ENCODE measurements at regions not wholly inside any gene's neighbourhood (a gene's known extent, or its start where the extent isn't known, plus 50 kb on each side); places are given as distances from the start of the nearest gene placed in this dataset.

- intact Hi-C loops (cut with micrococcal nuclease), result no loop called here
- Mint-ChIP-seq H3K27me3 (peaks cover 0 to 9% (median 0%) of the 10 kb centered on the region in 5 donors), H3K27ac (no peak overlapping the region), H3K36me3 (no peaks in the 10 kb centered on the region), H3K9me3 (peaks cover 0 to 12% (median 2%) of the 10 kb centered on the region in 11 donors), H3K4me1 (no peaks in the 10 kb centered on the region), H3K4me3 (no peak overlapping the region)
- Histone ChIP-seq H3K36me3 (ENCODE audit: control insufficient read depth in 2 of 3, insufficient read depth in 3 of 3, low read length in 3 of 3) (no peaks in the 10 kb centered on the region), H3K27me3 (ENCODE audit: control insufficient read depth in 2 of 2, insufficient read depth in 2 of 2, low read length in 2 of 2) (no peaks in the 10 kb centered on the region), H3K9me3 (ENCODE audit: control insufficient read depth in 2 of 3, low read length in 3 of 3) (no peaks in the 10 kb centered on the region), H3K4me1 (ENCODE audit: control insufficient read depth in 2 of 2, insufficient read depth in 2 of 2, low read length in 2 of 2) (no peaks in the 10 kb centered on the region), H3K4me3 (ENCODE audit: low read length) (no peak overlapping the region), H3K27ac (ENCODE audit: low read depth, low read length) (no peak overlapping the region)
- ChIA-PET POLR2A (no interaction called here), CTCF (no interaction called here)
- DNase-seq (no peak), ATAC-seq (no peak)
These were observed 97.4 kb upstream of the TRPM3 start for GRCh38 chr9:71218774-71219173.

- ChIA-PET CTCF (no interaction called here), POLR2A (no interaction called here)
- ATAC-seq (no peak), DNase-seq (no peak)
- no peak overlapping the region for H3K4me3 ChIP-seq (ENCODE audit: low read length)
- no peaks in the 10 kb centered on the region for H3K4me1 ChIP-seq (ENCODE audit: control insufficient read depth in 2 of 2, insufficient read depth in 2 of 2, low read length in 2 of 2)
- Mint-ChIP-seq H3K4me1 (no peaks in the 10 kb centered on the region), H3K27me3 (no peaks in the 10 kb centered on the region), H3K4me3 (no peak overlapping the region), H3K9me3 (peaks cover 0 to 25% (median 6%) of the 10 kb centered on the region in 11 donors), H3K36me3 (no peaks in the 10 kb centered on the region), H3K27ac (no peak overlapping the region)
- intact Hi-C loops (cut with micrococcal nuclease), result no loop called here
- H3K27me3 ChIP-seq (ENCODE audit: control insufficient read depth in 2 of 2, insufficient read depth in 2 of 2, low read length in 2 of 2), result no peaks in the 10 kb centered on the region
- no peaks in the 10 kb centered on the region for H3K9me3 ChIP-seq (ENCODE audit: control insufficient read depth in 2 of 3, low read length in 3 of 3)
- H3K36me3 ChIP-seq (ENCODE audit: control insufficient read depth in 2 of 3, insufficient read depth in 3 of 3, low read length in 3 of 3), result no peaks in the 10 kb centered on the region
- no peak overlapping the region for H3K27ac ChIP-seq (ENCODE audit: low read depth, low read length)
These were observed 92.2 kb upstream of the TRPM3 start for GRCh38 chr9:71213633-71214032.

- intact Hi-C loops (cut with micrococcal nuclease), result no loop called here
- Histone ChIP-seq H3K27ac (ENCODE audit: low read depth, low read length) (no peak overlapping the region), H3K4me3 (ENCODE audit: low read length) (no peak overlapping the region), H3K27me3 (ENCODE audit: control insufficient read depth in 2 of 2, insufficient read depth in 2 of 2, low read length in 2 of 2) (no peaks in the 10 kb centered on the region), H3K9me3 (ENCODE audit: control insufficient read depth in 2 of 3, low read length in 3 of 3) (no peaks in the 10 kb centered on the region), H3K36me3 (ENCODE audit: control insufficient read depth in 2 of 3, insufficient read depth in 3 of 3, low read length in 3 of 3) (no peaks in the 10 kb centered on the region), H3K4me1 (ENCODE audit: control insufficient read depth in 2 of 2, insufficient read depth in 2 of 2, low read length in 2 of 2) (no peaks in the 10 kb centered on the region)
- H3K4me1 Mint-ChIP-seq, result peaks cover 0 to 2% (median 0%) of the 10 kb centered on the region in 7 donors
- no peaks in the 10 kb centered on the region for H3K36me3 Mint-ChIP-seq
- peaks cover 0 to 25% (median 6%) of the 10 kb centered on the region in 11 donors for H3K9me3 Mint-ChIP-seq
- H3K4me3 Mint-ChIP-seq, result no peak overlapping the region
- ATAC-seq (no peak), DNase-seq (no peak)
- H3K27ac Mint-ChIP-seq, result no peak overlapping the region
- POLR2A ChIA-PET, result no interaction called here
- CTCF ChIA-PET, result no interaction called here
- no peaks in the 10 kb centered on the region for H3K27me3 Mint-ChIP-seq
These were observed 88.9 kb upstream of the TRPM3 start for GRCh38 chr9:71210326-71210725.

GRCh38 chr9:71209890-71210289 is 88.5 kb upstream of the TRPM3 start:
- Mint-ChIP-seq H3K4me3 (no peak overlapping the region), H3K27ac (no peak overlapping the region), H3K9me3 (peaks cover 0 to 24% (median 6%) of the 10 kb centered on the region in 11 donors), H3K4me1 (peaks cover 0 to 2% (median 0%) of the 10 kb centered on the region in 7 donors), H3K36me3 (no peaks in the 10 kb centered on the region), H3K27me3 (no peaks in the 10 kb centered on the region)
- ChIA-PET CTCF (no interaction called here), POLR2A (no interaction called here)
- Histone ChIP-seq H3K27ac (ENCODE audit: low read depth, low read length) (no peak overlapping the region), H3K4me3 (ENCODE audit: low read length) (no peak overlapping the region), H3K36me3 (ENCODE audit: control insufficient read depth in 2 of 3, insufficient read depth in 3 of 3, low read length in 3 of 3) (no peaks in the 10 kb centered on the region), H3K9me3 (ENCODE audit: control insufficient read depth in 2 of 3, low read length in 3 of 3) (no peaks in the 10 kb centered on the region), H3K27me3 (ENCODE audit: control insufficient read depth in 2 of 2, insufficient read depth in 2 of 2, low read length in 2 of 2) (no peaks in the 10 kb centered on the region), H3K4me1 (ENCODE audit: control insufficient read depth in 2 of 2, insufficient read depth in 2 of 2, low read length in 2 of 2) (no peaks in the 10 kb centered on the region)
- ATAC-seq (no peak), DNase-seq (no peak)
- intact Hi-C loops (cut with micrococcal nuclease), result no loop called here

- Histone ChIP-seq H3K27ac (ENCODE audit: low read depth, low read length) (no peak overlapping the region), H3K27me3 (ENCODE audit: control insufficient read depth in 2 of 2, insufficient read depth in 2 of 2, low read length in 2 of 2) (no peaks in the 10 kb centered on the region), H3K9me3 (ENCODE audit: control insufficient read depth in 2 of 3, low read length in 3 of 3) (no peaks in the 10 kb centered on the region), H3K36me3 (ENCODE audit: control insufficient read depth in 2 of 3, insufficient read depth in 3 of 3, low read length in 3 of 3) (no peaks in the 10 kb centered on the region), H3K4me3 (ENCODE audit: low read length) (no peak overlapping the region), H3K4me1 (ENCODE audit: control insufficient read depth in 2 of 2, insufficient read depth in 2 of 2, low read length in 2 of 2) (no peaks in the 10 kb centered on the region)
- Mint-ChIP-seq H3K36me3 (no peaks in the 10 kb centered on the region), H3K27me3 (peaks cover 0 to 6% (median 0%) of the 10 kb centered on the region in 5 donors), H3K27ac (no peak overlapping the region), H3K4me3 (no peak overlapping the region), H3K4me1 (peaks cover 0 to 2% (median 0%) of the 10 kb centered on the region in 7 donors), H3K9me3 (peaks cover 0 to 17% (median 4%) of the 10 kb centered on the region in 11 donors)
- ATAC-seq (no peak), DNase-seq (no peak)
- intact Hi-C loops (cut with micrococcal nuclease), result no loop called here
- ChIA-PET CTCF (no interaction called here), POLR2A (no interaction called here)
These were observed 81.5 kb upstream of the TRPM3 start for GRCh38 chr9:71202931-71203330.

GRCh38 chr9:71191708-71192107 is 70.3 kb upstream of the TRPM3 start:
- Mint-ChIP-seq H3K27me3 (peaks cover 0 to 6% (median 4%) of the 10 kb centered on the region in 5 donors), H3K4me1 (no peaks in the 10 kb centered on the region), H3K9me3 (peaks cover 0 to 11% (median 5%) of the 10 kb centered on the region in 11 donors), H3K27ac (no peak overlapping the region), H3K4me3 (no peak overlapping the region), H3K36me3 (no peaks in the 10 kb centered on the region)
- Histone ChIP-seq H3K36me3 (ENCODE audit: control insufficient read depth in 2 of 3, insufficient read depth in 3 of 3, low read length in 3 of 3) (no peaks in the 10 kb centered on the region), H3K27ac (ENCODE audit: low read depth, low read length) (no peak overlapping the region), H3K27me3 (ENCODE audit: control insufficient read depth in 2 of 2, insufficient read depth in 2 of 2, low read length in 2 of 2) (no peaks in the 10 kb centered on the region), H3K9me3 (ENCODE audit: control insufficient read depth in 2 of 3, low read length in 3 of 3) (no peaks in the 10 kb centered on the region), H3K4me1 (ENCODE audit: control insufficient read depth in 2 of 2, insufficient read depth in 2 of 2, low read length in 2 of 2) (no peaks in the 10 kb centered on the region), H3K4me3 (ENCODE audit: low read length) (no peak overlapping the region)
- intact Hi-C loops (cut with micrococcal nuclease), result no loop called here
- DNase-seq (no peak), ATAC-seq (no peak)
- ChIA-PET POLR2A (no interaction called here), CTCF (no interaction called here)

- DNase-seq, result no peak
- Histone ChIP-seq H3K4me3 (ENCODE audit: low read length) (no peak overlapping the region), H3K9me3 (ENCODE audit: control insufficient read depth in 2 of 3, low read length in 3 of 3) (no peaks in the 10 kb centered on the region), H3K36me3 (ENCODE audit: control insufficient read depth in 2 of 3, insufficient read depth in 3 of 3, low read length in 3 of 3) (no peaks in the 10 kb centered on the region), H3K4me1 (ENCODE audit: control insufficient read depth in 2 of 2, insufficient read depth in 2 of 2, low read length in 2 of 2) (no peaks in the 10 kb centered on the region), H3K27ac (ENCODE audit: low read depth, low read length) (no peak overlapping the region), H3K27me3 (ENCODE audit: control insufficient read depth in 2 of 2, insufficient read depth in 2 of 2, low read length in 2 of 2) (no peaks in the 10 kb centered on the region)
- H3K27me3 Mint-ChIP-seq, result peaks cover 0 to 9% (median 4%) of the 10 kb centered on the region in 5 donors
- CTCF ChIA-PET, result no interaction called here
- no peaks in the 10 kb centered on the region for H3K4me1 Mint-ChIP-seq
- H3K27ac Mint-ChIP-seq, result no peak overlapping the region
- POLR2A ChIA-PET, result no interaction called here
- no peaks in the 10 kb centered on the region for H3K36me3 Mint-ChIP-seq
- intact Hi-C loops (cut with micrococcal nuclease), result no loop called here
- no peak for ATAC-seq
- H3K9me3 Mint-ChIP-seq, result no peaks in the 10 kb centered on the region
- no peak overlapping the region for H3K4me3 Mint-ChIP-seq
These were observed 61.8 kb upstream of the TRPM3 start for GRCh38 chr9:71183251-71183650.
